22Rv1 (cell line): ENCODE measurements at regions not wholly inside any gene's neighbourhood (a gene's known extent, or its start where the extent isn't known, plus 50 kb on each side); places are given as distances from the start of the nearest gene placed in this dataset.

Experiments
- CTCF ChIP-seq: fragments of 450-650 bp; IDR thresholded peaks from 2 replicates; pipeline ENCODE4 v1.5.1; 2017; ENCODE audit warnings: mild to moderate bottlenecking
- ZFX ChIP-seq: fragments of 450-650 bp; IDR thresholded peaks from 2 replicates; pipeline ENCODE4 v1.6.1; 2017; ENCODE audit warnings: antibody characterized with exemption, borderline replicate concordance

DNA sequence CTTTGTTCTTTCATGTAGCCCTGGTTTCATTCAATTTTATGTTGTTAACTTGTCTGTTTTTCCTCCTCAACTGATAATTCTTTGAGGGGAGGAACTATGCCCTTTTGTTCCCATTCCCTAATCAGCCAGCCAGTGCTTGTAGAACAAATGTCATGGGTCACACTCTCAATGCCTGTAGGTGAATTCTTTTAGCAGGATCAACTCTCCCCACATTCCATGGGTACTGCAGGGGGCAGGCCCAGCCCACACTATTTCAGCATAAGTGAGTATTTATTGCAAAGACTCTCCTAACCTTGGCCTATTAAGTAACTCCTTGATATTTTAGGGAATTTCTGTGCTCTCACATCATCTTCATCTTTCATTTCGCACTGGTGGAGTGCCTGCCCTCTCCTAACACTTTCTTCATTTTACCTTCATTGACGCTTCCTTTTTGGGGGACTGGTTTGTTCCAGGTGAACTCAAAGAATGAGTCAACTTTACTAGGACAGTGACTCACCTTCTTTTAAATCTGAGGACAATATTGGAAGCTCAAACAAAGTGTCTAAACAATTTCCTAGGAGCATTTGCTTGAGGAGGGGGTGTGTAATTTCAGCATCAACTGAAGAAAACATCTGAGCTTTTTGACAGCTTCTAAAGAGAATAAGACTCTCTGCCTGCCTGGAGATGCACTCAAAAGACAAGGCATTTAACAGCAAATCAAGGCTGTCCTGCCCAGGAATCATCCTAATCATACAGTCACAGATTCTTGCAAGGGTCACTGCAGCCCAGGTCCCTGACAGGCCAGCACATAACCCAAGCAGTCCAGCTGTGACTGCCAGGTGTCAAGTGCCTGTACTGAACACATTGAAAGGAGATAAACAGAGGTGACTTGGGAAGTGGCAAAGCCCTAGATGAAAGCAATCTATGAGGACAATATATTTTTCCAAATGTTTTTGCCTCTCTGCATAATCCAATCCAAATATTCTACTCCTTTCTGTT, 208.8 kb upstream of the ADRA1D start:
- no peak for TF ChIP-seq CTCF
- no peak for TF ChIP-seq ZFX
